ENCODE measurements at regions not wholly inside any gene's neighbourhood (a gene's known extent, or its start where the extent isn't known, plus 50 kb on each side); places are given as distances from the start of the nearest gene placed in this dataset.
"Not testable (repeated sequence)": the region's sequence is repeated elsewhere in the genome, so short reads cannot be mapped to it uniquely, and the experiment has no call there.

DNA sequence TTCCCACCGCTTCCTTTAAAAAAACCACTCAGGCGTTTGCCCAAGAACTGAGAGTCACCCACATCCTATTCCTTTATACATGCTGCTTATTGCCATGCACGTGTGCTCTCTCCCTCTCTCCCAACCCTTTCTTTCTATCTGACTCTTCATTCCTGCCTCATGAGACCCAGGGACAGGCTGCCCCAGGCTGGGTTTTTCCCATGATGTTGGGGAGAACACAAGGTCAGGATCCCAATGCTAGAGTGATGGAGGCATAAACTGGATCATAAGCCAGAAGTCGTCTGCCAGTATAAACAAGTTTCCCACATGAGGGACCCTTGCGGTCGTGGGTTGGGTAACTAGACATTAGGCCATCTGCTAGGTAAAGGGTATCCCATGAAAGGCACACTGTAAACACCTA, 64.9 kb downstream of the CD2 start:
- DNase-seq, result no peak

DNA sequence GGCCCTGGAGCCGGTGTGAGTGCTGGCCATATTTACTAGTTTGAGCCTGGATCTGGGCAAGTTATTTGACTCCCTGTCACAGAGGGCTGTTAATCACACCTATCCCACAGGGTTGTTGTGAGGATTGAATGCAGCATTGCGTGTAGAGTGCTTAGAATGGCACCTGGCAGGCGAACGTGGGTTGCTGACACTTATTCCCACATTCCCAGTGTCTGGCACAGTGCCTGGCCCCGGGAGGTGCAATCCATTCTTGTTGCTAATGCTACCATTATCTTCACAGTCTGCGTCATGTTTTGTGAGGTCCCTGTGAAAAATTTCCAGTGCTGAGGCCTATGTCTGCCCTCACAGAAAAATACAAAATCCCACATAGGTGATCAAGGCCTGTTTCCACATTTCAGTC, 66.1 kb downstream of the CD2 start:
- no peak for DNase-seq

- no peak for DNase-seq
Measured at GRCh38 chr1:116821763-116822162, 67.5 kb downstream of the CD2 start.

DNA sequence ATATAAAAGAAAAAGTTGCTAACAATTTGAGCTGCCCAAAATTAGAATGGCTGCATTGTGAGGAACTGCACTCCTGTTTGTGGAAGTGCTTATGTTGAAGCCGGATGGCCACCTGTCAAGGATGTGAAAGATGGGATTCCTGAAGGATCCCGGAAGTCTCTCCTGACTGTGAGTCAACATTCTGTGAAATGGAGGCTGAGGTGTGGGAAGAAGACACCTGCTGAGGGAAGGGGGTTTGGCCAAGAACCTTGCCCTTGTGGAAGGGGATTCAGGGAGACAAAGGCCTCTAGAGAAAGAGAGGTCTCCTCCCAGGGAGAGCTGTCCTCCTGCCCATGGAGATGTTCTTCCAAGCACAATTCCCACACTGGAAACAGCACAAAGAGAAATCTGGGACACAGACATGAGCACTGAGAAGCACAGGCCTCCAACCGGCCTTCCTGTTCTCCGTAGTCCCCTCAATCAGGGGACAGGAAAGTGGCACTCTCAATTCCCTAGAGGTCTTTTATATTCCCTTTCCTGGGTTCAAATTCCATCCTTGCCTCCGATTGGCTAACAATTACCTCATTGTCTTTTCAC, 70.5 kb downstream of the CD2 start:
- DNase-seq, result peak; percentile 4

DNA sequence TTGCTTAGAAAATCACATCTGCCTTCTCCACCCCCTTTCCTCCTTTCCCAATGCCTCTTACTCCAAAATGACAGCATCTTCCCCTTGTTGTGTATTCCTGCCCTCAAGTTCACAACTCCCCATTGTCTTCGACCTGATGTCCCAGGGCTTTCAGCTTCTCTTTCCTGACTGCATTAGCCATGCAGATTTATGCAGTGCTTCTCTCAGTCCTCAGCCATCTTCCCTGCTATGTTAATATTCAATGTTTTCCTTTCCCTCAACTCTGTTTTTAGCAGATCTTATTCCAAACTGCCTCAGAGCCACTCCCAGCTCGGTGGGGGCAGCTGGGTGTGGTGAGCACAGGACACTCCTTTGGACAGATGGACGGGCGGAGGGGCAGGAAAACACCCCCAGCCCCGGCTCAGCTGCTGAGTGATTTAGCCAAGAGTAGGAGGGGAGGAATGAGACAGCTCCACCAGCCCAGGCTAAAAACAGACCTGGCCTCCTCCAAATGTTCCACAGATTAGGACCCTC, 71.0 kb downstream of the CD2 start:
- no peak for DNase-seq

DNA sequence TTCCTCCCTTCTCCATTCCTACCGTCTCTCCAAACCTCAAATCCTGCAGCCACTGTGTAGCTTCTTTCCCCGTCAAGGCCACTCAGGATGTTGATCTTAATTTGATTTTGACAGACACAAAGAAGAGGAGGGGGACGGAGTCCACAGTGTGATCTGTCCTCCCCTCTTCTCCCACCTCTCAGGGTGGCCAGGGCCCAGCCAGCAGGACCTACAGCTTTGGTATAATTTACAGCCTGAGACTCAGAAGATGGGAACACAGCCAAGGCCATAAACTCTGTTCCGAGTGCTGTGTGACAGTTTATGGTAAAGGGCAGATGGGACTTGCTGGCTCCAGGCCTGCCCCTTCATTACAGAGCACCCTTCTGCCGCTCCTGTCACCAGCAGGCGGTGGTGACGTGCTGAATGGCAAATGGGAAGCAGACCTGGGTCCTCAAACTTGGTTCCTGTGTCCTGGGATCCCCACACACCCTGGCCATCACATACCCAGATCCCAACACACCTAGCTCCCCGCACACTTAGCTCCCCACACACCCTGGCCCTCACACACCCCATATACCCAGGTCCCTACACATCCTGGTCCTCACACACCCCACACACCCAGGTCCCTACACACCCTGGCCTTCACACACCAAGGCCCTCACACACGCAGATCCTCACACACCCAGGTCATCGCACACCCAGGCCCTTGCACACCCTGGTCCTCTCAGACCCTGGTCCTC, 71.6 kb downstream of the CD2 start:
- DNase-seq, result peak; percentile 24

DNA sequence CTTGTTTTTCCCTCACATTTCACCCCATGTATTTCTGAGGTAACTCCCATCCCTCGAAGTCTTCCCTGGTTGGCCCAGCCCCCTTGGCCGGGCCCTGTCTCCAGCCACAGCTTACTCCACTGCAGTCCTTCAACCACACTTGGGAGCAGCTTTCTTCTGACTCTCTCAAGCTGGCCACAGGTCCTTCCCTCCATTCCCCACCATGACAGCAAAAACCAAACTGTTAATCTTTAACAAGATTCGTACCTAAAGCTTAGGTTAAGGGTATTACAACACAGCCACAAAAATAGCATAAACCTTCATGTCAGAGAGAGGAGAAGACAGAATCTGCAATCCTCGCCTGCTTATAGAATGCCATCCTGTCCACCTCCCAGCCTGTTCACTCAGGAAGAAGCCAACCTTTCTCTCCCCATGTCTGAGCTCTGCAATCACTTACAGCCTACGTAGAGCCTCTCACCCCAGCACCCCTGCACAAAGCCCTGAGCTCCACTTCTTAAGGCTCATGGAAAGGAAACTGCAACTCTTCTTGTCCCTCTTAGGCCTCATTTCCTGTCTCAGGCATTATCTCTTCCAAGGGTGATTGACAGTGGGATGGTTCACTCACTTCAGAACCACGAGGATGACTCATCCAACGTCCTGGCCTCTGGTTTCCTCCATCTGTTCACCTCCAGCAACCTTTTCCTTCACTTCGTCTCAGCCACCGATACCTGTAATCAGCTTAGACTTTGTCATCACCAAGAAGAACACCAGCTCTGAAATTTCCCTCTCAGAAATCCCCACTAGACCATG, 72.8 kb downstream of the CD2 start:
- peak; percentile 3 for DNase-seq

DNA sequence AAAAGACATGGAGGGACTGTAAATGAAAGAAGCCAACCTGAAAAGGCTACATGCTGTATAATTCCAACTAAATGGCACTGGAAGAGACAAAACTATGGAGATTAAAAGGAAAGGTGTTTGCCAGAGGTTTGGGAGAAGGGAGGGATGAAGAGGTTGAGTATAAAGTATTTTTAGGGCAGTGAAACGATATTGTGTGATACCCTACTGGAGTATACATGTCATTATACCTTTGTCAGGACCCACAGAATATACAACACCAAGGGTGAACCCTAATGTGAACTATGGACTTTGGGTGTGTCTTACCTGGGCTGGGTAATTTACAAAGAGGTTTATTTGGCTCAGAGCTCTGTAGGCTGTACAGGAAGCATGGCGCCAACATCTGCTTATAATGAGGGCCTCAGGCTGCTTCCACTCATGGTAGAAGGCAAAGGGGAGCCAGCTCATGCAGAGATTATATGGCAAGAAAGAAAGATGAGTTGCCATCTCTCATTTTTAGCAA, 73.4 kb downstream of the CD2 start:
- DNase-seq, result no peak

GRCh38 chr1:116832308-116832931, 77.3 kb upstream of the PTGFRN start:
- no peak for DNase-seq

DNA sequence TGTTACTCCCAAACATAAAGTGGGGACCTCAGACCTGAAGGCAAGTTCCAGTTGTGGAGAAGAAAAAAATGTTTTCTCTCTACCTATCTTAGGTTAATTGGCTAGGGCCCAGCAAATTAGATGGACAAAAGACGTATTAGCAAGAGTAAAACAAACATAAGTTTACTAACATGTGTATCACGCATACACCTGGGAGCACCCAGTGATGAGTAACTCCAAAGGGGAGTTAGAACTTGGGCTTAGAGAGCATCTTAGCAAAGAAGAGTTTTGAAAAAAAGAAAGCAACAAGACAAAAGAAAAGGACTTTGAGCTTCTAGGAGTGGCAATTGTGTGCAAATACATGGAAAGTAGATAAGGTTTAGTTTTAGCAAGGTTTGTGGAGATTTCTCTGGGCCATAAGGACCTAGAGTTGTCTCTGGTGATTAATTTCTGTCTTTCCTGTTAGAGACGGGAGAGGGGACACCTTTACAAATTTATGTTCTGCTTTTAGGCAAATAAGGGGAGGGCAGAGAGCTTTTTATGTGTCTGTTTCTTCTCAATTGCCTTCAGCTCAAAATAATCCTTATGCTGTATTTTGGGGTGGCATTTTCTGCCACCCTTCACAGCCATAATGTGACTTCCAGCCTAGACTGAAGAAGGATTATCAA, 76.7 kb upstream of the PTGFRN start:
- DNase-seq, result no peak

- no peak for DNase-seq
Measured at GRCh38 chr1:116833718-116834117, 76.0 kb upstream of the PTGFRN start.

- DNase-seq, result no peak
Measured at GRCh38 chr1:116834595-116834994, 75.1 kb upstream of the PTGFRN start.

DNA sequence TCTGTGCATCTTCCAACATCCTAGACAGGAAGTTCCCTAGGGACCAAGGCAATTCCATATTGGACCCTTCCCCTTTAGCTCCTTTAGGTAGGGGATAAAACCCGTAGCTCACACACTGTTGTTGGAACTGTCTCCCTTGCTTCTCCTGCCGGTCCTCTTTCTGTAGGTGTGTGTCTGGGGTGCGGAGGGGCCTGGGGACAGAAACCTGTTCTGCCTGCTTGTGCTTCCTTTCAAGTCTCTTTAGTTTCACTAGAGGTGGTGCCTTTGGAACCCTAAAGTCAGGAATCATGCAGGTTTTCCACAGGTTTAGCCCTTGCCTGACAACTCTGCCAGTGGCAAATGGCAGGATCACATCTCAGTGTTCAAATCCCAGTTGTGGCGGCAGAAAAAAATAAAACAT, 74.6 kb upstream of the PTGFRN start:
- no peak for DNase-seq

GRCh38 chr1:116836099-116836498, 73.6 kb upstream of the PTGFRN start:
- no peak for DNase-seq

GRCh38 chr1:116841569-116842344, 68.0 kb upstream of the PTGFRN start:
- DNase-seq, result no peak

- DNase-seq, result no peak
Measured at GRCh38 chr1:116842654-116843053, 67.1 kb upstream of the PTGFRN start.

DNA sequence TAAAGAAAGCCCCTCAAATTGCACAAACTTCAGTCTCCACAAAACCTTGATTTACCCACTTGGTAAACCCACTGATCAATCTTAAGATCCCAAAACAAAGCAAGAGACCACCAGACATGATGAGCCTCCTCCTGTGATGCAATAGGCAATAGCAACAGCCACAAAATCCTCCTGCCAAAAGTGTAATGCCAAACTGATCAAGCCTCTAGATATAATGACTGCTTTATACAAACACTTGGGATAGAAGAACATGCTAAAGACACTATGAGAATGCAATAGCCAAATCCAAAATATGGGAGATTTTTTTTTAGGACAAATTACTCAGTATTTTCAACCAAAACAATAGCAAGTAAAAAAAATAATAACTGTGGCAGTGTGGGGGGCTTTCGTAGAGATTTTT, 64.9 kb upstream of the PTGFRN start:
- DNase-seq, result no peak

- no peak for DNase-seq
Measured at GRCh38 chr1:116847190-116847589, 62.5 kb upstream of the PTGFRN start.

GRCh38 chr1:116847688-116848531, 61.8 kb upstream of the PTGFRN start:
- no peak for DNase-seq

GRCh38 chr1:116850436-116850835, 59.3 kb upstream of the PTGFRN start:
- DNase-seq, result no peak

- not testable (repeated sequence) for DNase-seq
Measured at GRCh38 chr1:116851189-116851588, 58.5 kb upstream of the PTGFRN start.

Measured in NCI-H510A (cell line).